Psoas muscle (tissue), 7 donors: ENCODE measurements at regions not wholly inside any gene's neighbourhood (a gene's known extent, or its start where the extent isn't known, plus 50 kb on each side); places are given as distances from the start of the nearest gene placed in this dataset.

Source experiments
- ATAC-seq, 4 donors: fragments of 200-7000 bp; cut with Tn5 transposase; one replicate each; pipeline ENCODE4 v1.9.1; 2020; ENCODE audit warnings: moderate library complexity in 3 of 4, mild to moderate bottlenecking in 2 of 4
- DNase-seq, 2 donors: peaks; one replicate each; pipeline ENCODE4 v3.0.0-alpha.2; 2020
- H3K27ac ChIP-seq: fragments of 200-600 bp; one replicate; pipeline ENCODE4 v1.8.0; 2022
- H3K27me3 ChIP-seq, 3 donors: fragments of 200-600 bp in 1 of 3; one replicate each; pipeline versions ENCODE4 v1.6.1 to v1.8.0; 2013 to 2022; ENCODE audit warnings: low read length in 2 of 3, mild to moderate bottlenecking in 2 of 3, moderate library complexity in 1 of 3; ENCODE audit not compliant: insufficient read depth in 3 of 3
- H3K36me3 ChIP-seq, 2 donors: fragments of 200-600 bp in 1 of 2; one replicate each; pipeline versions ENCODE4 v1.6.1 to v1.8.0; 2013 to 2022; ENCODE audit warnings: low read depth in 1 of 2, mild to moderate bottlenecking in 1 of 2, moderate library complexity in 1 of 2; ENCODE audit not compliant: insufficient read depth in 1 of 2
- H3K4me1 ChIP-seq: fragments of 200-600 bp; one replicate; pipeline ENCODE4 v1.8.0; 2022
- H3K4me3 ChIP-seq: fragments of 200-600 bp; one replicate; pipeline ENCODE4 v1.8.0; 2022; ENCODE audit warnings: mild to moderate bottlenecking
- H3K9me3 ChIP-seq: fragments of 200-600 bp; one replicate; pipeline ENCODE4 v1.8.0; 2022
- CTCF ChIP-seq: fragments of 200-600 bp; IDR thresholded peaks from one replicate; pipeline ENCODE4 v1.8.0; 2022; ENCODE audit warnings: antibody characterized with exemption
- WGBS, 3 donors: extraction: QIAGEN DNeasy Blood & Tissue Kit; methylation state at CpG; one replicate each; pipeline versions ENCODE4 v1.1.6 to v1.1.7; 2013; 5-methylcytosine and 5-hydroxymethylcytosine counted together
- intact Hi-C, 2 donors: fragments of 100-400 bp; cut with DNase I; formaldehyde crosslinking; loops; one replicate each; pipeline versions ENCODE4 v1.11.0 to v1.14.2; 2022
- donor health status: healthy with polysubstance abuse.
- donor health status: DM: no; HTN: no; CAD: no; lungs with moderate emphysema.
- donor health status: Bipolar disorder and iron deficiency.
- donor health status: healthy.
- donor health status: DM: yes; HTN: yes; CAD: no.
- donor health status: DM: no; HTN: no; CAD: no.
- donor health status: DM: yes; HTN: yes; CAD: no.

- Histone ChIP-seq H3K4me1 (no peaks in the 10 kb centered on the region), H3K27me3 (no peaks in the 10 kb centered on the region), H3K4me3 (no peak overlapping the region), H3K9me3 (no peaks in the 10 kb centered on the region), H3K27ac (no peak overlapping the region), H3K36me3 (no peaks in the 10 kb centered on the region)
- ATAC-seq (no peak), DNase-seq (no peak)
- TF ChIP-seq CTCF: no peak
- 90 to 92% (median 90%) methylated on average over 22 of the region's 22 CpGs for WGBS, 3 donors
- intact Hi-C loops: no loop called here
Observed at GRCh38 chr2:239744706-239745340, 280.3 kb downstream of the NDUFA10 start.

- Histone ChIP-seq H3K9me3 (no peaks in the 10 kb centered on the region), H3K27ac (no peak overlapping the region), H3K4me1 (no peaks in the 10 kb centered on the region), H3K4me3 (no peak overlapping the region), H3K27me3 (no peaks in the 10 kb centered on the region), H3K36me3 (no peaks in the 10 kb centered on the region)
- intact Hi-C loops: no loop called here
- TF ChIP-seq CTCF: no peak
- ATAC-seq: no peak
- no peak for DNase-seq
- WGBS, 3 donors: 91 to 93% (median 91%) methylated on average over 6 of the region's 6 CpGs
Observed at GRCh38 chr2:239743206-239743605, 281.9 kb downstream of the NDUFA10 start.

GRCh38 chr2:239742377-239742776, 282.8 kb downstream of the NDUFA10 start:
- H3K27ac ChIP-seq: no peak overlapping the region
- no peak overlapping the region for H3K4me3 ChIP-seq
- no peaks in the 10 kb centered on the region for H3K27me3 ChIP-seq
- no peaks in the 10 kb centered on the region for H3K4me1 ChIP-seq
- no peak for TF ChIP-seq CTCF
- no peak for DNase-seq
- ATAC-seq: no peak
- WGBS, 3 donors: 76 to 85% (median 80%) methylated on average over 12 to 15 of the region's 15 CpGs
- H3K9me3 ChIP-seq: no peaks in the 10 kb centered on the region
- intact Hi-C loops: no loop called here
- H3K36me3 ChIP-seq: no peaks in the 10 kb centered on the region

GRCh38 chr2:239739206-239739605, 285.9 kb downstream of the NDUFA10 start:
- Histone ChIP-seq H3K36me3 (no peaks in the 10 kb centered on the region), H3K9me3 (no peaks in the 10 kb centered on the region), H3K4me3 (no peak overlapping the region), H3K27me3 (no peaks in the 10 kb centered on the region), H3K27ac (no peak overlapping the region), H3K4me1 (no peaks in the 10 kb centered on the region)
- TF ChIP-seq CTCF: no peak
- DNase-seq: no peak
- 52 to 67% (median 66%) methylated on average over 8 of the region's 8 CpGs for WGBS, 3 donors
- intact Hi-C loops: no loop called here
- ATAC-seq: no peak

- H3K27me3 ChIP-seq: no peaks in the 10 kb centered on the region
- WGBS, 3 donors: 64 to 91% (median 67%) methylated on average over 8 to 18 of the region's 19 CpGs
- no peak overlapping the region for H3K4me3 ChIP-seq
- no peaks in the 10 kb centered on the region for H3K36me3 ChIP-seq
- H3K27ac ChIP-seq: no peak overlapping the region
- no peaks in the 10 kb centered on the region for H3K9me3 ChIP-seq
- no peaks in the 10 kb centered on the region for H3K4me1 ChIP-seq
- ATAC-seq: no peak
- TF ChIP-seq CTCF: no peak
- DNase-seq: no peak
- intact Hi-C loops: no loop called here
Observed at GRCh38 chr2:239738159-239738558, 287.0 kb downstream of the NDUFA10 start.
